MM.1S (cell line): ENCODE measurements at regions not wholly inside any gene's neighbourhood (a gene's known extent, or its start where the extent isn't known, plus 50 kb on each side); places are given as distances from the start of the nearest gene placed in this dataset.

Experiments used
- DNase-seq: peaks from one replicate; pipeline ENCODE4 v3.0.0-alpha.2; 2015
- H2AFZ ChIP-seq: fragments of 300-600 bp; sonication (generic); 2 replicates; pipeline ENCODE4 v1.6.0; 2016; ENCODE audit warnings: antibody characterized with exemption, low read length
- H3F3A ChIP-seq: fragments of 300-600 bp; sonication (generic); 2 replicates; pipeline ENCODE4 v1.6.1; 2016; ENCODE audit warnings: mild to moderate bottlenecking, antibody characterized with exemption, low read length, moderate library complexity, mixed read lengths; ENCODE audit not compliant: insufficient read depth
- H3K27ac ChIP-seq: fragments of 300-600 bp; sonication (generic); 2 replicates; pipeline ENCODE4 v1.5.1; 2016; ENCODE audit warnings: mild to moderate bottlenecking, low read length
- H3K27me3 ChIP-seq: fragments of 300-600 bp; sonication (generic); replicated peaks from 2 replicates; pipeline ENCODE4 v1.6.0; 2016; ENCODE audit warnings: low read length; ENCODE audit not compliant: insufficient read depth
- H3K36me3 ChIP-seq: fragments of 300-600 bp; sonication (generic); replicated peaks from 2 replicates; pipeline ENCODE4 v1.6.1; 2016; ENCODE audit warnings: mild to moderate bottlenecking, low read length, mixed read lengths; ENCODE audit not compliant: insufficient read depth
- H3K4me1 ChIP-seq: fragments of 300-600 bp; sonication (generic); 2 replicates; pipeline ENCODE4 v1.6.1; 2016; ENCODE audit warnings: low read length, mixed read lengths
- H3K4me2 ChIP-seq: fragments of 300-600 bp; sonication (generic); 2 replicates; pipeline ENCODE4 v1.6.0; 2016; ENCODE audit warnings: low read depth, low read length
- H3K4me3 ChIP-seq: fragments of 300-600 bp; sonication (generic); 2 replicates; pipeline ENCODE4 v1.5.1; 2016; ENCODE audit warnings: low read length, mixed read lengths
- H3K79me2 ChIP-seq: fragments of 300-600 bp; sonication (generic); 2 replicates; pipeline ENCODE4 v1.6.1; 2016; ENCODE audit warnings: mixed run types, low read length, mixed read lengths
- H3K9ac ChIP-seq: fragments of 300-600 bp; sonication (generic); 2 replicates; pipeline ENCODE4 v1.6.1; 2016; ENCODE audit warnings: low read length, mixed read lengths
- H3K9me2 ChIP-seq: fragments of 300-600 bp; sonication (generic); replicated peaks from 2 replicates; pipeline ENCODE4 v1.6.1; 2016; ENCODE audit warnings: mild to moderate bottlenecking, low read length, mixed read lengths; ENCODE audit not compliant: insufficient read depth
- H3K9me3 ChIP-seq: fragments of 300-600 bp; sonication (generic); replicated peaks from 2 replicates; pipeline ENCODE4 v1.6.1; 2016; ENCODE audit warnings: mild to moderate bottlenecking, low read length, mixed read lengths; ENCODE audit not compliant: insufficient read depth
- H4K20me1 ChIP-seq: fragments of 300-600 bp; sonication (generic); 2 replicates; pipeline ENCODE4 v1.6.1; 2016; ENCODE audit warnings: mild to moderate bottlenecking, low read length, moderate library complexity, mixed read lengths; ENCODE audit not compliant: insufficient read depth
- CTCF ChIP-seq: fragments of 300-600 bp; sonication (generic); IDR thresholded peaks from 2 replicates; pipeline ENCODE4 v1.5.1; 2016; ENCODE audit warnings: antibody characterized with exemption, low read length, mixed read lengths
- EZH2 ChIP-seq: fragments of 300-600 bp; sonication (generic); optimal IDR thresholded peaks from 2 replicates; pipeline ENCODE3; 2017; ENCODE audit warnings: low read depth, mild to moderate bottlenecking, antibody characterized with exemption, low read length, mixed read lengths
- EZH2phosphoT487 ChIP-seq: fragments of 300-600 bp; sonication (generic); IDR thresholded peaks from 2 replicates; pipeline ENCODE4 v1.6.1; 2018; ENCODE audit warnings: antibody characterized with exemption, low read length

DNA sequence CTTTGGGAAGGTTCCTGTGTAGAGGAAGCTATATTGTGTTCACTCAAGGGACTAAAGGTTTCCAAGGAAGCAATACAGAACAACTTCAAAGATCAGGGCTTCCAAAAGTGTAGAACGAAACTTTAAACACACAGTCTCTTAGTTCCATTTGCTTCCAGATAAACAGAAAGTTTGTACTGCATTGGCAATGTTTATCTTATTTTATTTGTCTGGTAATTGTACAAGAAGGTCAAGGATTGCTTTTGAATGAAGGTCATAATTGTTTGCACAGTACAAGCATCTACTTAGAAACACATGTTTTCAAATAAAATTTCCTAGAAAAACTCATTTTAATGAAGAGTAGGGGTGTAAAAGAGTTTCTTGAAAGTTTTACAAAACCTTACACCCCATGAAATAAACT, 712.7 kb upstream of the SGCG start:
- H4K20me1 ChIP-seq: no peaks in the 10 kb centered on the region
- H3K4me3 ChIP-seq: no peak overlapping the region
- no peaks in the 10 kb centered on the region for H3K27me3 ChIP-seq
- no peak overlapping the region for H2AFZ ChIP-seq
- no peaks in the 10 kb centered on the region for H3K36me3 ChIP-seq
- no peak overlapping the region for H3K9ac ChIP-seq
- no peak overlapping the region for H3K27ac ChIP-seq
- no peaks in the 10 kb centered on the region for H3K4me1 ChIP-seq
- no peak overlapping the region for H3K4me2 ChIP-seq
- H3K9me3 ChIP-seq: no peaks in the 10 kb centered on the region
- no peaks in the 10 kb centered on the region for H3F3A ChIP-seq
- no peak for DNase-seq
- H3K79me2 ChIP-seq: no peaks in the 10 kb centered on the region
- TF ChIP-seq EZH2: no peak
- TF ChIP-seq EZH2phosphoT487: no peak
- TF ChIP-seq CTCF: no peak
- H3K9me2 ChIP-seq: no peaks in the 10 kb centered on the region

- Histone ChIP-seq H2AFZ (no peak overlapping the region), H3K9me2 (no peaks in the 10 kb centered on the region), H3K4me1 (no peaks in the 10 kb centered on the region), H3K36me3 (no peaks in the 10 kb centered on the region), H3K27ac (no peak overlapping the region), H3K9me3 (no peaks in the 10 kb centered on the region), H3K4me2 (no peak overlapping the region), H3K27me3 (no peaks in the 10 kb centered on the region), H3K9ac (no peak overlapping the region), H3K79me2 (no peaks in the 10 kb centered on the region), H3K4me3 (no peak overlapping the region), H4K20me1 (no peaks in the 10 kb centered on the region), H3F3A (no peaks in the 10 kb centered on the region)
- TF ChIP-seq EZH2 (no peak), EZH2phosphoT487 (no peak), CTCF (no peak)
- DNase-seq: no peak
Observed at GRCh38 chr13:22468824-22469223, 712.0 kb upstream of the SGCG start.

DNA sequence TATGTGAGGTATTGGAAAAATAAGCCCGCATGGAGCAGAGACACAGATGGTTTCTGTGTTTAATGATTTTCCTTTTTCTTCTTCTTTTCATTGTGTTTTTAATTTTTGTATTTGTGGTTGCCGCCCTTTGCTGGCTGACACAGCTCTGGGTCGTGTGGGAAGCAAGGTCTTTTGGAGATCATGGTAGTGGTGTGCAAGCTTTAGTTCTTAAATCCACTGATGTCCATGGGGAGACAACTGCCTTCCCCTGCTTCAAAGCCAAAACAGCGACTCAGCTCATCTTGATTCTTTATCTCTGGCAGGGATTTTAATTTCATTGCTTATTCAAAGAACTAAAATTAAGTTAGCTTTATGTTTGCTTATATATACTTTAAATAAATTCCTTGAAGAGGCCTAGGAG, 711.3 kb upstream of the SGCG start:
- no peak for TF ChIP-seq EZH2phosphoT487
- TF ChIP-seq CTCF: no peak
- no peaks in the 10 kb centered on the region for H3K36me3 ChIP-seq
- H3F3A ChIP-seq: no peaks in the 10 kb centered on the region
- no peak overlapping the region for H3K4me2 ChIP-seq
- no peaks in the 10 kb centered on the region for H3K79me2 ChIP-seq
- H4K20me1 ChIP-seq: no peaks in the 10 kb centered on the region
- no peak for DNase-seq
- H3K9me3 ChIP-seq: no peaks in the 10 kb centered on the region
- H3K4me3 ChIP-seq: no peak overlapping the region
- no peak overlapping the region for H3K9ac ChIP-seq
- no peaks in the 10 kb centered on the region for H3K9me2 ChIP-seq
- H3K4me1 ChIP-seq: no peaks in the 10 kb centered on the region
- H2AFZ ChIP-seq: no peak overlapping the region
- H3K27ac ChIP-seq: no peak overlapping the region
- H3K27me3 ChIP-seq: no peaks in the 10 kb centered on the region

- H3K9ac ChIP-seq: no peak overlapping the region
- no peak overlapping the region for H3K4me2 ChIP-seq
- H3K27ac ChIP-seq: no peak overlapping the region
- no peak overlapping the region for H3K4me3 ChIP-seq
- H3K4me1 ChIP-seq: no peaks in the 10 kb centered on the region
- TF ChIP-seq CTCF (no peak), EZH2phosphoT487 (no peak)
- no peaks in the 10 kb centered on the region for H4K20me1 ChIP-seq
- DNase-seq: no peak
- H3K27me3 ChIP-seq: no peaks in the 10 kb centered on the region
- no peaks in the 10 kb centered on the region for H3K79me2 ChIP-seq
- H3F3A ChIP-seq: no peaks in the 10 kb centered on the region
- H3K9me3 ChIP-seq: no peaks in the 10 kb centered on the region
- no peaks in the 10 kb centered on the region for H3K36me3 ChIP-seq
- no peak overlapping the region for H2AFZ ChIP-seq
- H3K9me2 ChIP-seq: no peaks in the 10 kb centered on the region
Observed at GRCh38 chr13:22470075-22470474, 710.7 kb upstream of the SGCG start.
